HS-27A (cell line): ENCODE measurements at regions not wholly inside any gene's neighbourhood (a gene's known extent, or its start where the extent isn't known, plus 50 kb on each side); places are given as distances from the start of the nearest gene placed in this dataset.

ENCODE experiments used
- DNase-seq: peaks from one replicate; pipeline ENCODE4 v3.0.0-alpha.2; 2012; ENCODE audit warnings: low read depth, missing footprints

GRCh38 chr6:67391955-67392354, 1243.1 kb upstream of the ADGRB3 start:
- no peak for DNase-seq

GRCh38 chr6:67369679-67370078, 1265.4 kb upstream of the ADGRB3 start:
- DNase-seq: no peak

- no peak for DNase-seq
Measured at GRCh38 chr6:67362976-67363375, 1272.1 kb upstream of the ADGRB3 start.

GRCh38 chr6:67361264-67361663, 1273.8 kb upstream of the ADGRB3 start:
- no peak for DNase-seq

- DNase-seq: no peak
Measured at GRCh38 chr6:67358241-67358640, 1276.8 kb upstream of the ADGRB3 start.

- no peak for DNase-seq
Measured at GRCh38 chr6:67353861-67354260, 1281.2 kb upstream of the ADGRB3 start.

- no peak for DNase-seq
Measured at GRCh38 chr6:67352717-67353116, 1282.4 kb upstream of the ADGRB3 start.

GRCh38 chr6:67350729-67351128, 1284.4 kb upstream of the ADGRB3 start:
- DNase-seq: no peak

- DNase-seq: no peak
Measured at GRCh38 chr6:67345946-67346345, 1289.1 kb upstream of the ADGRB3 start.

GRCh38 chr6:67336014-67336413, 1299.1 kb upstream of the ADGRB3 start:
- no peak for DNase-seq

GRCh38 chr6:67331304-67331703, 1303.8 kb upstream of the ADGRB3 start:
- DNase-seq: no peak

GRCh38 chr6:67328269-67328668, 1306.8 kb upstream of the ADGRB3 start:
- DNase-seq: no peak

GRCh38 chr6:67300430-67301040, 1334.5 kb upstream of the ADGRB3 start:
- no peak for DNase-seq

- no peak for DNase-seq
Measured at GRCh38 chr6:67292169-67292568, 1342.9 kb upstream of the ADGRB3 start.

GRCh38 chr6:67287566-67287965, 1347.5 kb upstream of the ADGRB3 start:
- DNase-seq: no peak

- DNase-seq: no peak
Measured at GRCh38 chr6:67285770-67286495, 1349.1 kb upstream of the ADGRB3 start.

GRCh38 chr6:67277312-67277711, 1357.8 kb upstream of the ADGRB3 start:
- DNase-seq: no peak

- no peak for DNase-seq
Measured at GRCh38 chr6:67265996-67266921, 1368.8 kb upstream of the ADGRB3 start.

- DNase-seq: no peak
Measured at GRCh38 chr6:67252663-67253062, 1382.4 kb upstream of the ADGRB3 start.

- DNase-seq: no peak
Measured at GRCh38 chr6:67248077-67248476, 1387.0 kb upstream of the ADGRB3 start.

GRCh38 chr6:67244037-67244436, 1391.0 kb upstream of the ADGRB3 start:
- no peak for DNase-seq

GRCh38 chr6:67237277-67237676, 1397.8 kb upstream of the ADGRB3 start:
- DNase-seq: no peak

- DNase-seq: no peak
Measured at GRCh38 chr6:67231092-67231491, 1404.0 kb upstream of the ADGRB3 start.
